Osteoblast (primary cell): ENCODE measurements at regions not wholly inside any gene's neighbourhood (a gene's known extent, or its start where the extent isn't known, plus 50 kb on each side); places are given as distances from the start of the nearest gene placed in this dataset.

Source experiments
- DNase-seq: peaks from one replicate; pipeline ENCODE4 v3.0.0; 2011; ENCODE audit warnings: low spot score, mixed read lengths; ENCODE audit not compliant: insufficient read length; ENCODE audit errors: missing footprints
- H2AFZ ChIP-seq: 2 replicates; pipeline ENCODE4 v1.6.0; 2011; ENCODE audit warnings: mild to moderate bottlenecking, low read length
- H3K27ac ChIP-seq: 2 replicates; pipeline ENCODE4 v1.5.1; 2011; ENCODE audit warnings: mild to moderate bottlenecking, low read depth, low read length, moderate library complexity
- H3K27me3 ChIP-seq: 2 replicates; pipeline ENCODE4 v1.6.0; 2012; ENCODE audit warnings: mild to moderate bottlenecking, control low read depth, inconsistent platforms, low read length, moderate library complexity; ENCODE audit not compliant: insufficient read depth
- H3K36me3 ChIP-seq: 2 replicates; pipeline ENCODE4 v1.5.1; 2011; ENCODE audit warnings: mild to moderate bottlenecking, low read length, control low read depth, moderate library complexity; ENCODE audit not compliant: insufficient read depth
- H3K4me1 ChIP-seq: 2 replicates; pipeline ENCODE4 v1.5.1; 2011; ENCODE audit warnings: mild to moderate bottlenecking, low read length, control low read depth, moderate library complexity; ENCODE audit not compliant: insufficient read depth
- H3K4me2 ChIP-seq: 2 replicates; pipeline ENCODE4 v1.6.0; 2011; ENCODE audit warnings: mild to moderate bottlenecking, low read length; ENCODE audit not compliant: insufficient read depth
- H3K4me3 ChIP-seq: fragments of 200-600 bp; sonication (generic); 3 replicates; pipeline ENCODE4 v1.5.1; 2012; ENCODE audit warnings: mild to moderate bottlenecking, low read length, inconsistent platforms; ENCODE audit not compliant: insufficient read depth
- H3K79me2 ChIP-seq: 2 replicates; pipeline ENCODE4 v1.6.0; 2012; ENCODE audit warnings: mild to moderate bottlenecking, low read length, control low read depth, inconsistent platforms; ENCODE audit not compliant: insufficient read depth
- H3K9me3 ChIP-seq: 2 replicates; pipeline ENCODE4 v1.5.1; 2011; ENCODE audit warnings: low read depth, low read length, control low read depth
- H4K20me1 ChIP-seq: 2 replicates; pipeline ENCODE4 v1.6.0; 2012; ENCODE audit warnings: mild to moderate bottlenecking, low read length, control low read depth; ENCODE audit not compliant: insufficient read depth
- TF ChIP-seq, protein P1 (sequence below): IDR thresholded peaks from 2 replicates; pipeline ENCODE4 v1.5.1; 2011; ENCODE audit warnings: mild to moderate bottlenecking, low read depth, low read length, moderate library complexity; ENCODE audit errors: extremely low read depth

DNA sequence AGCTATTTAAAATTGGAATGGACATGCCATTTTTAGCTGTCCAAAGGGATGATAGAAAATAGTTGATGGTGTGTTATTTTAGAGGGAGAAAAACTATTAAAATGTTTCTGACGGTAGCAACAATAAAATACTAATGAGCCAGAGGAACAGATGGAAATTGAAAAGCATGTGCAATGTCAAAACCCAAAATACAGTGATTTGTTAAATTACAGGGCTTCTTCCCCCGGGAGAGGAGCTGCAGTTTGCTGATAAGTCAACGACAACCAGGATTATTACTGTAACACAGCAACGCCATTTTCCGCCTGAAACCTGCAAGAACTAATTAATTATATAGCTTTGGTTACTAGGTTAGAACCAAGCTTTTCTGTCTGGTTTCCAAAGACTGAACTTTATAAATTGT lies 179.6 kb upstream of the SPTLC3 start:
- Histone ChIP-seq H4K20me1 (no peaks in the 10 kb centered on the region), H3K4me1 (no peaks in the 10 kb centered on the region), H3K79me2 (no peaks in the 10 kb centered on the region), H3K27ac (no peak overlapping the region), H2AFZ (no peak overlapping the region), H3K36me3 (no peaks in the 10 kb centered on the region), H3K4me3 (no peak overlapping the region), H3K9me3 (no peaks in the 10 kb centered on the region), H3K4me2 (no peak overlapping the region), H3K27me3 (no peaks in the 10 kb centered on the region)
- DNase-seq: no peak
- TF ChIP-seq, protein P1, sequence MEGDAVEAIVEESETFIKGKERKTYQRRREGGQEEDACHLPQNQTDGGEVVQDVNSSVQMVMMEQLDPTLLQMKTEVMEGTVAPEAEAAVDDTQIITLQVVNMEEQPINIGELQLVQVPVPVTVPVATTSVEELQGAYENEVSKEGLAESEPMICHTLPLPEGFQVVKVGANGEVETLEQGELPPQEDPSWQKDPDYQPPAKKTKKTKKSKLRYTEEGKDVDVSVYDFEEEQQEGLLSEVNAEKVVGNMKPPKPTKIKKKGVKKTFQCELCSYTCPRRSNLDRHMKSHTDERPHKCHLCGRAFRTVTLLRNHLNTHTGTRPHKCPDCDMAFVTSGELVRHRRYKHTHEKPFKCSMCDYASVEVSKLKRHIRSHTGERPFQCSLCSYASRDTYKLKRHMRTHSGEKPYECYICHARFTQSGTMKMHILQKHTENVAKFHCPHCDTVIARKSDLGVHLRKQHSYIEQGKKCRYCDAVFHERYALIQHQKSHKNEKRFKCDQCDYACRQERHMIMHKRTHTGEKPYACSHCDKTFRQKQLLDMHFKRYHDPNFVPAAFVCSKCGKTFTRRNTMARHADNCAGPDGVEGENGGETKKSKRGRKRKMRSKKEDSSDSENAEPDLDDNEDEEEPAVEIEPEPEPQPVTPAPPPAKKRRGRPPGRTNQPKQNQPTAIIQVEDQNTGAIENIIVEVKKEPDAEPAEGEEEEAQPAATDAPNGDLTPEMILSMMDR: no peak

DNA sequence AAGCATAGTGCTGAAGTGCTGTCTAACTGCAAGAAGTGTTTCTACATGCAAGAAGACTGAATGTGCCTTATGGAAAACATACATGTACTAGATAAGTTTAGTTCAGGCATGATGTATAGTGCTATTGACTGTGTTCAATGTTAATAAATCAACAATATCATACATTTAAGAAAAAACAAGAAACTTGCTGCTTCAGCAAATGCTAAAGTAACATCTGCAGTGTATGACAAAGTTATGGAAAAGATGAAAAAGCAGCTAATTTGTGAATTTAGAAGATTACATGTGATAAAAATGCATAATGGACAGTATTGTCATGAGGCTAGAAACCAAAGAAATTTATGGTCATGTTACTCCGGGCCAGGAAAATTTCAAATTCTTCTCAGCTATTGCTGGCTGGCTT lies 174.9 kb upstream of the SPTLC3 start:
- Histone ChIP-seq H3K27me3 (no peaks in the 10 kb centered on the region), H3K27ac (no peak overlapping the region), H3K79me2 (no peaks in the 10 kb centered on the region), H4K20me1 (no peaks in the 10 kb centered on the region), H3K36me3 (no peaks in the 10 kb centered on the region), H3K4me1 (no peaks in the 10 kb centered on the region), H3K4me2 (no peak overlapping the region), H3K9me3 (no peaks in the 10 kb centered on the region), H2AFZ (no peak overlapping the region), H3K4me3 (no peak overlapping the region)
- TF ChIP-seq, protein P1: no peak
- no peak for DNase-seq

DNA sequence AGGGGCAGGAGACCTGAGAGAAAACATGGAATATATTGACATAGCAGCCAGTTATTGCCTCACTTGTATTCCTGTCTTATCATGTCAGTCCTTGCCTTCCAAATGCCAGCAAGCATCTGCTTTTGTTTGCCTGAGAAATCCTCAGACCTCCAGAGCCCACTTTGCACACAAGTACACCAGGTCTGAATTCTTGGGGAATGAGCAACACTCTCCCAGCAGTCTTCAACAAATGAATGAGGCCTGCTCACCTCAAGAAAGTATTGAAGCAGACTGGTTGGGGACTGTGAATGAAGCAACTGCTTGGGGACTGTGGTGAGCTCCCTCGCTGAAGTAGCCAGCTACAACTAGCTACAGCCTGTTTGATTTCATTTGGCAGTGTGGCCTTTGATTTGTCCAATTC lies 172.8 kb upstream of the SPTLC3 start:
- Histone ChIP-seq H3K4me3 (no peak overlapping the region), H3K79me2 (no peaks in the 10 kb centered on the region), H3K4me2 (no peak overlapping the region), H3K27ac (no peak overlapping the region), H2AFZ (no peak overlapping the region), H3K27me3 (no peaks in the 10 kb centered on the region), H4K20me1 (no peaks in the 10 kb centered on the region), H3K9me3 (no peaks in the 10 kb centered on the region), H3K36me3 (no peaks in the 10 kb centered on the region), H3K4me1 (no peaks in the 10 kb centered on the region)
- TF ChIP-seq, protein P1: no peak
- DNase-seq: no peak

DNA sequence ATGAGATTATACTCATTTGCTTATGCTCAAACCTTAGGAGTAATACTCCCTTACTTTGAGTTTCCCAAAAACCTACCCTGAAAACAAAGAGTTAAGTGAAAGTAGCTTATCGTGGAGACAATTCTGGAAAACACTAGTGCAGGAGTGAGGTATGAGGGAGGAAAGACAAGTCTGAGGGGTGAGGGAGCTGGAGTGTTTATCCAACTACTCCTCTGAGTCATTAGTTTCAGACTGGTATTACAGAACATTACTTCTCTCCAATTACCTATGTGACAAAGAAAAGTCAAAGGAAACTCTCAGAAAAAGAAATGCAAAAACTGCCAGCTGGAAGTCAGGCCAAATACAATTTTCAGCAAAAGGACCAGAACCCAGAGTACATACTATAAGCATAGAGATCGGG lies 171.1 kb upstream of the SPTLC3 start:
- H4K20me1 ChIP-seq: no peaks in the 10 kb centered on the region
- H3K9me3 ChIP-seq: no peaks in the 10 kb centered on the region
- TF ChIP-seq, protein P1: no peak
- no peaks in the 10 kb centered on the region for H3K36me3 ChIP-seq
- no peak overlapping the region for H3K4me2 ChIP-seq
- H2AFZ ChIP-seq: no peak overlapping the region
- H3K4me1 ChIP-seq: no peaks in the 10 kb centered on the region
- no peak overlapping the region for H3K4me3 ChIP-seq
- no peak for DNase-seq
- no peaks in the 10 kb centered on the region for H3K27me3 ChIP-seq
- no peaks in the 10 kb centered on the region for H3K79me2 ChIP-seq
- no peak overlapping the region for H3K27ac ChIP-seq
